ENCODE measurements at regions not wholly inside any gene's neighbourhood (a gene's known extent, or its start where the extent isn't known, plus 50 kb on each side); places are given as distances from the start of the nearest gene placed in this dataset.

- no peak for TF ChIP-seq CTCF (IDR thresholded peaks at IDR 0.05; ENCODE audit: low read length)
- TF ChIP-seq EZH2 (IDR thresholded peaks at IDR 0.05; ENCODE audit: borderline replicate concordance, low read length) = no peak
These were observed 116.2 kb downstream of the POSTN start for GRCh38 chr13:37482331-37482730.
